Tibial nerve (tissue), 4 donors: ENCODE measurements at regions not wholly inside any gene's neighbourhood (a gene's known extent, or its start where the extent isn't known, plus 50 kb on each side); places are given as distances from the start of the nearest gene placed in this dataset.

Source experiments
- EP300 ChIP-seq, 2 donors: sonication (generic); formaldehyde crosslinking; IDR thresholded peaks; one replicate each; pipeline ENCODE4 v1.6.1; 2017; ENCODE audit warnings: antibody characterized with exemption in 2 of 2, mild to moderate bottlenecking in 1 of 2
- POLR2A ChIP-seq, 2 donors: fragments of 450-650 bp; IDR thresholded peaks; one replicate each; pipeline ENCODE4 v1.6.1; 2017; ENCODE audit warnings: antibody characterized with exemption in 2 of 2, mild to moderate bottlenecking in 2 of 2, moderate library complexity in 2 of 2
- TF ChIP-seq, protein P1 (sequence below), 5 experiments: fragments of 200-600 bp in 3 of 5; fragments of 450-650 bp in 2 of 5; sonication (generic) in 3 of 5; IDR thresholded peaks; one replicate each; pipeline ENCODE4 v1.5.1; 2016 to 2019; ENCODE audit warnings: antibody characterized with exemption in 5 of 5, mild to moderate bottlenecking in 3 of 5, moderate library complexity in 2 of 5

DNA sequence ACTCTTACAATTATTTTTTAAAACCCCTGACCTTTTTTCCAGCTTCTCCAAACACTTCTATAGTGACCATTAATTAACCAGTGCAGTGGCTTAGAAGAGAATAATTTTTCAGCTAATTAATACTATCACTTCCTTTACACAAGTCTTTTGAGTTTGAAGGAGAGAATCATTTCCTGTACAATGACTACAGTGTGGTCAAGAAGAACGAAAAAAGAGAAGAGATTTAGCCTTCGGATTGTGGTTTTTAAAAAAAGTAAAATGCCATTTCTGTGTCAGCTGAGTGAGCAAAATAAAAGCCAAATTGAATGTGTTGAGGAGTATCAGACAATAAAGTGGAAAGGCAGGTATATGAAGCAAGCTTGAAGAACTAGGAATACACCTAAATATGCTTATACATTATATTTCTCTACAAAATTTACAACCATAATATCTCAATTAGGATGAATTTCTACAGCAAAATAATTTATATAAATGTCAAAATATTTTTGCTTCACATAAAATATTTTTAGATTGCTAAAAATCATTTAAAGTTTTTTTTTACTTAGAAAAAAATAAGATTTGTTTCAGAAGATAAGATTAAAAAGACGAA, 1155.2 kb upstream of the CNTN5 start:
- no peak for TF ChIP-seq EP300 (IDR thresholded peaks at IDR 0.05)
- TF ChIP-seq, protein P1, sequence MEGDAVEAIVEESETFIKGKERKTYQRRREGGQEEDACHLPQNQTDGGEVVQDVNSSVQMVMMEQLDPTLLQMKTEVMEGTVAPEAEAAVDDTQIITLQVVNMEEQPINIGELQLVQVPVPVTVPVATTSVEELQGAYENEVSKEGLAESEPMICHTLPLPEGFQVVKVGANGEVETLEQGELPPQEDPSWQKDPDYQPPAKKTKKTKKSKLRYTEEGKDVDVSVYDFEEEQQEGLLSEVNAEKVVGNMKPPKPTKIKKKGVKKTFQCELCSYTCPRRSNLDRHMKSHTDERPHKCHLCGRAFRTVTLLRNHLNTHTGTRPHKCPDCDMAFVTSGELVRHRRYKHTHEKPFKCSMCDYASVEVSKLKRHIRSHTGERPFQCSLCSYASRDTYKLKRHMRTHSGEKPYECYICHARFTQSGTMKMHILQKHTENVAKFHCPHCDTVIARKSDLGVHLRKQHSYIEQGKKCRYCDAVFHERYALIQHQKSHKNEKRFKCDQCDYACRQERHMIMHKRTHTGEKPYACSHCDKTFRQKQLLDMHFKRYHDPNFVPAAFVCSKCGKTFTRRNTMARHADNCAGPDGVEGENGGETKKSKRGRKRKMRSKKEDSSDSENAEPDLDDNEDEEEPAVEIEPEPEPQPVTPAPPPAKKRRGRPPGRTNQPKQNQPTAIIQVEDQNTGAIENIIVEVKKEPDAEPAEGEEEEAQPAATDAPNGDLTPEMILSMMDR (IDR thresholded peaks at IDR 0.05): no peak
- TF ChIP-seq POLR2A (IDR thresholded peaks at IDR 0.05): no peak
